NB4 (cell line): ENCODE measurements at regions not wholly inside any gene's neighbourhood (a gene's known extent, or its start where the extent isn't known, plus 50 kb on each side); places are given as distances from the start of the nearest gene placed in this dataset.

ENCODE experiments used
- MYC ChIP-seq: IDR thresholded peaks from 2 replicates; pipeline ENCODE4 v1.6.1; 2011; ENCODE audit warnings: low read depth, low read length
- POLR2A ChIP-seq: IDR thresholded peaks from 2 replicates; pipeline ENCODE4 v1.6.1; 2011; ENCODE audit warnings: mild to moderate bottlenecking; ENCODE audit not compliant: insufficient read length; ENCODE audit errors: extremely low read depth
- TF ChIP-seq, protein P1 (sequence below): IDR thresholded peaks from one replicate; pipeline ENCODE4 v1.5.1; 2012; ENCODE audit warnings: low read depth, low read length
- TF ChIP-seq, protein P2 (sequence below): IDR thresholded peaks from 2 replicates; pipeline ENCODE4 v1.6.1; 2011; ENCODE audit warnings: low read depth, low read length

DNA sequence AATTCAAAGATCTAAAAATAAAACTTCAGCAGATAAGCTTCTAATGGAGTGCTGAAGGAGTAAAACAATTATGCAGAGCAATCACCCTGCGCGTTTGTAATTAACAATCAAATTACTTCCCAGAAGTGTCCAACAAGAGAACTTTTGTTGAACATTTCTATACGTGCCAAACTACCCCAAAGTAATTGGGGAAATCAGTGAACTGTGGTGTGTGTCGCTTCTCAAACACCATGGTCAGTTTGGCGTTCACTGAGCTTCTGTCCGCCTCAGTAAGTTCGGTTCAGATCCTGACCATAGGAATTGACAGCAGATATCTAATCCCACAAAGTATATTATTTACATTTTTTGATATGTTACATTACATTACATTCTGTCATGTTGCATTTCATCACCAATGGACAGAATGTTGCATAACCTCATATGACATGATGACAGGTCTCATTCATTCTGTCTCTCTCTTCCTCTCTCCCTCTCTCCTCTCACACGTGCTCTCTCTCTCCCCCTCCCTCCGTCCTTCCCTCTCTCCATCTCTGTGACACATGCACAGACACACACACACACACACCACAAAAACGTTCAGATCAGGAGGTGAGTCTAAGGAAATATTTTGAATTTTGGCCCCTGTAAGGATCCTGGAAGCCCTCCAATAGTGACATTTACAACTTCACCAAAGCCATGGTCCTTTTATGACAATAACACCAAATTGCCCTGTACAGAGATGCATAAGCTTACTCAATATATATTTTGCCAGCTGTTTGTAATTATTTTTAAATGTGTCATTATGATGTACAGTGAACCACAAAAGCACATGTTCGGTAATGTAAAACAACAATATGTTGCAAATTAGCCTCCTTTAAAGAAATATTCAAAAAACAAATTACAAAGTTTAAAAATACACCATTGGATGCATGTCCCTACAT lies 269.2 kb downstream of the FIGN start:
- TF ChIP-seq, protein P1, sequence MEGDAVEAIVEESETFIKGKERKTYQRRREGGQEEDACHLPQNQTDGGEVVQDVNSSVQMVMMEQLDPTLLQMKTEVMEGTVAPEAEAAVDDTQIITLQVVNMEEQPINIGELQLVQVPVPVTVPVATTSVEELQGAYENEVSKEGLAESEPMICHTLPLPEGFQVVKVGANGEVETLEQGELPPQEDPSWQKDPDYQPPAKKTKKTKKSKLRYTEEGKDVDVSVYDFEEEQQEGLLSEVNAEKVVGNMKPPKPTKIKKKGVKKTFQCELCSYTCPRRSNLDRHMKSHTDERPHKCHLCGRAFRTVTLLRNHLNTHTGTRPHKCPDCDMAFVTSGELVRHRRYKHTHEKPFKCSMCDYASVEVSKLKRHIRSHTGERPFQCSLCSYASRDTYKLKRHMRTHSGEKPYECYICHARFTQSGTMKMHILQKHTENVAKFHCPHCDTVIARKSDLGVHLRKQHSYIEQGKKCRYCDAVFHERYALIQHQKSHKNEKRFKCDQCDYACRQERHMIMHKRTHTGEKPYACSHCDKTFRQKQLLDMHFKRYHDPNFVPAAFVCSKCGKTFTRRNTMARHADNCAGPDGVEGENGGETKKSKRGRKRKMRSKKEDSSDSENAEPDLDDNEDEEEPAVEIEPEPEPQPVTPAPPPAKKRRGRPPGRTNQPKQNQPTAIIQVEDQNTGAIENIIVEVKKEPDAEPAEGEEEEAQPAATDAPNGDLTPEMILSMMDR = no peak
- TF ChIP-seq POLR2A (no peak), MYC (no peak)
- TF ChIP-seq, protein P2, sequence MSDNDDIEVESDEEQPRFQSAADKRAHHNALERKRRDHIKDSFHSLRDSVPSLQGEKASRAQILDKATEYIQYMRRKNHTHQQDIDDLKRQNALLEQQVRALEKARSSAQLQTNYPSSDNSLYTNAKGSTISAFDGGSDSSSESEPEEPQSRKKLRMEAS = no peak; the same call in 1 of the 2 replicates
